GM23338 (cell line): ENCODE measurements at regions not wholly inside any gene's neighbourhood (a gene's known extent, or its start where the extent isn't known, plus 50 kb on each side); places are given as distances from the start of the nearest gene placed in this dataset.

Source experiments
- ATAC-seq: fragments of 200-7000 bp; cut with Tn5 transposase; 3 replicates; pipeline ENCODE4 v1.9.1; 2020
- DNase-seq: peaks from one replicate; pipeline ENCODE4 v3.0.0-alpha.2; 2015; ENCODE audit warnings: low spot score
- H2AFZ ChIP-seq: fragments of 200-600 bp; sonication (generic); 2 replicates; pipeline ENCODE4 v1.8.0; 2016; ENCODE audit warnings: antibody characterized with exemption, mild to moderate bottlenecking, moderate library complexity
- H3F3A ChIP-seq: fragments of 200-600 bp; sonication (generic); replicated peaks from 2 replicates; pipeline ENCODE4 v1.8.0; 2017; ENCODE audit warnings: antibody characterized with exemption, mixed run types, low read depth
- H3K27ac ChIP-seq: fragments of 200-600 bp; sonication (generic); 2 replicates; pipeline ENCODE4 v1.6.1; 2016; ENCODE audit warnings: low read depth
- H3K27me3 ChIP-seq: fragments of 200-600 bp; sonication (generic); 2 replicates; pipeline ENCODE4 v1.8.0; 2016; ENCODE audit warnings: mild to moderate bottlenecking, mixed run types, moderate library complexity; ENCODE audit not compliant: insufficient read depth
- H3K36me3 ChIP-seq: fragments of 200-600 bp; sonication (generic); 2 replicates; pipeline ENCODE4 v1.8.0; 2016; ENCODE audit warnings: mild to moderate bottlenecking; ENCODE audit not compliant: insufficient read depth
- H3K4me1 ChIP-seq: fragments of 200-600 bp; sonication (generic); 2 replicates; pipeline ENCODE4 v1.8.0; 2016; ENCODE audit warnings: mild to moderate bottlenecking, moderate library complexity; ENCODE audit not compliant: insufficient read depth
- H3K4me2 ChIP-seq: fragments of 200-600 bp; sonication (generic); 2 replicates; pipeline ENCODE4 v1.7.1; 2017; ENCODE audit warnings: mixed run types
- H3K4me3 ChIP-seq: fragments of 200-600 bp; sonication (generic); 2 replicates; pipeline ENCODE4 v1.6.1; 2016; ENCODE audit warnings: mixed run types
- H3K79me2 ChIP-seq: fragments of 200-600 bp; sonication (generic); replicated peaks from 2 replicates; pipeline ENCODE4 v1.8.0; 2017; ENCODE audit warnings: mild to moderate bottlenecking; ENCODE audit not compliant: insufficient read depth
- H3K9me2 ChIP-seq: fragments of 200-600 bp; sonication (generic); 2 replicates; pipeline ENCODE4 v1.8.0; 2017; ENCODE audit not compliant: insufficient read depth
- H4K20me1 ChIP-seq: fragments of 200-600 bp; sonication (generic); replicated peaks from 2 replicates; pipeline ENCODE4 v1.8.0; 2017; ENCODE audit warnings: mild to moderate bottlenecking; ENCODE audit not compliant: insufficient read depth
- H3K27ac Mint-ChIP-seq: 2 replicates; pipeline ENCODE4 v1.8.0; 2020; ENCODE audit warnings: inconsistent platforms, mild to moderate bottlenecking, moderate library complexity, mixed read lengths
- H3K27me3 Mint-ChIP-seq: 3 replicates; pipeline ENCODE4 v1.8.0; 2022; ENCODE audit warnings: low read depth, mild to moderate bottlenecking, moderate library complexity, mixed read lengths, inconsistent platforms; ENCODE audit not compliant: insufficient read depth, poor library complexity
- H3K36me3 Mint-ChIP-seq: 3 replicates; pipeline ENCODE4 v1.8.0; 2021; ENCODE audit warnings: low read depth, mild to moderate bottlenecking, inconsistent platforms, moderate library complexity, mixed read lengths
- H3K4me1 Mint-ChIP-seq: 3 replicates; pipeline ENCODE4 v1.8.0; 2020; ENCODE audit warnings: mild to moderate bottlenecking, inconsistent platforms, mixed read lengths
- H3K4me3 Mint-ChIP-seq: 3 replicates; pipeline ENCODE4 v1.8.0; 2021; ENCODE audit warnings: moderate library complexity, mild to moderate bottlenecking, inconsistent platforms, mixed read lengths
- H3K9me3 Mint-ChIP-seq: 3 replicates; pipeline ENCODE4 v1.8.0; 2020; ENCODE audit warnings: moderate library complexity, mild to moderate bottlenecking, inconsistent platforms, mixed read lengths
- CREB1 ChIP-seq: fragments of 250-450 bp; sonication (Bioruptor Pico); IDR thresholded peaks from 2 replicates; pipeline ENCODE4 v1.5.0; 2020; ENCODE audit warnings: low read depth, mild to moderate bottlenecking, moderate library complexity
- EZH2 ChIP-seq: fragments of 200-600 bp; sonication (generic); IDR thresholded peaks from one replicate; pipeline ENCODE4 v1.8.0; 2017; ENCODE audit warnings: antibody characterized with exemption, mild to moderate bottlenecking, low read depth; ENCODE audit not compliant: unreplicated experiment
- EZH2phosphoT487 ChIP-seq: fragments of 200-600 bp; sonication (generic); IDR thresholded peaks from one replicate; pipeline ENCODE4 v1.8.1; 2018; ENCODE audit warnings: antibody characterized with exemption; ENCODE audit not compliant: unreplicated experiment
- JUNB ChIP-seq: IDR thresholded peaks from one replicate; pipeline ENCODE4 v1.6.1; 2016; ENCODE audit warnings: antibody characterized with exemption; ENCODE audit not compliant: unreplicated experiment
- NANOG ChIP-seq: IDR thresholded peaks from 2 replicates; pipeline ENCODE4 v1.6.1; 2016; ENCODE audit warnings: antibody characterized with exemption, borderline replicate concordance
- POLR2AphosphoS5 ChIP-seq: IDR thresholded peaks from 2 replicates; pipeline ENCODE4 v1.6.1; 2016; ENCODE audit warnings: antibody characterized with exemption, low read depth
- REST ChIP-seq: IDR thresholded peaks from one replicate; pipeline ENCODE4 v1.6.1; 2018; ENCODE audit warnings: antibody characterized with exemption; ENCODE audit not compliant: unreplicated experiment
- STAT1 ChIP-seq: IDR thresholded peaks from one replicate; pipeline ENCODE4 v1.6.1; 2016; ENCODE audit warnings: antibody characterized with exemption; ENCODE audit not compliant: unreplicated experiment
- ZNF114 ChIP-seq: fragments of 250-450 bp; sonication (Bioruptor Pico); IDR thresholded peaks from 2 replicates; pipeline ENCODE4 v1.5.0; 2020; ENCODE audit warnings: mild to moderate bottlenecking, moderate library complexity
- TF ChIP-seq, protein P1 (sequence below), 2 experiments: fragments of 200-600 bp in 1 of 2; sonication (generic) in 1 of 2; conservative IDR thresholded peaks; 2 replicates each; pipeline versions ENCODE4 v1.5.1 to v1.6.1; 2016 to 2017; ENCODE audit warnings: antibody characterized with exemption in 2 of 2, low read depth in 2 of 2, mild to moderate bottlenecking in 2 of 2, moderate library complexity in 1 of 2
- TF ChIP-seq, protein P2 (sequence below): fragments of 250-450 bp; sonication (Bioruptor Pico); IDR thresholded peaks from 2 replicates; pipeline ENCODE4 v1.5.0; 2020; ENCODE audit warnings: mild to moderate bottlenecking, moderate library complexity

- Mint-ChIP-seq H3K4me1 (no peaks in the 10 kb centered on the region), H3K4me3 (no peak overlapping the region), H3K9me3 (peaks cover 51% of the 10 kb centered on the region), H3K36me3 (peaks cover 14% of the 10 kb centered on the region), H3K27ac (no peak overlapping the region), H3K27me3 (peaks cover 13% of the 10 kb centered on the region)
- ATAC-seq (no peak), DNase-seq (no peak)
- H2AFZ ChIP-seq: no peak overlapping the region
- H3K27me3 ChIP-seq: no peaks in the 10 kb centered on the region
- H3K79me2 ChIP-seq: no peaks in the 10 kb centered on the region
- no peak overlapping the region for H3K4me3 ChIP-seq
- no peaks in the 10 kb centered on the region for H3F3A ChIP-seq
- no peaks in the 10 kb centered on the region for H3K4me1 ChIP-seq
- TF ChIP-seq JUNB (no peak), EZH2 (no peak), NANOG (no peak), POLR2AphosphoS5 (no peak), STAT1 (no peak)
- no peaks in the 10 kb centered on the region for H3K36me3 ChIP-seq
- H3K4me2 ChIP-seq: no peak overlapping the region
- no peak overlapping the region for H3K27ac ChIP-seq
- no peaks in the 10 kb centered on the region for H4K20me1 ChIP-seq
- H3K9me2 ChIP-seq: no peaks in the 10 kb centered on the region
Measured at GRCh38 chr10:131588704-131589220, 277.2 kb upstream of the TCERG1L start.

DNA sequence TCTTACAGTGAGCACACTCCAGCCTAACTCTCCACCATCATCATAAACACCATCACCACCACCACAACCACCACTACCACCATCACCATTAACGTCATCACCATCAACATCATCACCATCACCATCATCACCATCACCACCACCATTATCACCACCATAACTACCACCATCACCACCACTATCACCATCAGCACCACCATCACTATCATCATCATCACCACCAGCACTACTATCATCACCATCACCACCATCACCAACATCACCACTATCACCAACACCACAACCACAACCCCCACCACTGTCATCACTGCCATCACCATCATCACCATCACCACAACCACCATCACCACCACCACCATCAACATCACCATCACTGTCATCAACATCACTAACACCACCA is 279.0 kb upstream of the TCERG1L start:
- Histone ChIP-seq H3K4me1 (no peaks in the 10 kb centered on the region), H3K4me3 (no peak overlapping the region), H3K79me2 (no peaks in the 10 kb centered on the region), H4K20me1 (no peaks in the 10 kb centered on the region), H3K4me2 (no peak overlapping the region), H2AFZ (no peak overlapping the region), H3K27ac (no peak overlapping the region), H3K27me3 (no peaks in the 10 kb centered on the region), H3K36me3 (no peaks in the 10 kb centered on the region), H3K9me2 (no peaks in the 10 kb centered on the region), H3F3A (no peaks in the 10 kb centered on the region)
- H3K27ac Mint-ChIP-seq: no peak overlapping the region
- peaks cover 35% of the 10 kb centered on the region for H3K9me3 Mint-ChIP-seq
- no peaks in the 10 kb centered on the region for H3K4me1 Mint-ChIP-seq
- peaks cover 11% of the 10 kb centered on the region for H3K27me3 Mint-ChIP-seq
- no peak for ATAC-seq
- H3K4me3 Mint-ChIP-seq: no peak overlapping the region
- H3K36me3 Mint-ChIP-seq: peaks cover 12% of the 10 kb centered on the region
- DNase-seq: no peak
- TF ChIP-seq CREB1 (no peak), JUNB (no peak), STAT1 (no peak), NANOG (no peak), REST (no peak), POLR2AphosphoS5 (no peak), EZH2phosphoT487 (no peak), EZH2 (no peak), ZNF114 (no peak)
- TF ChIP-seq, protein P1, sequence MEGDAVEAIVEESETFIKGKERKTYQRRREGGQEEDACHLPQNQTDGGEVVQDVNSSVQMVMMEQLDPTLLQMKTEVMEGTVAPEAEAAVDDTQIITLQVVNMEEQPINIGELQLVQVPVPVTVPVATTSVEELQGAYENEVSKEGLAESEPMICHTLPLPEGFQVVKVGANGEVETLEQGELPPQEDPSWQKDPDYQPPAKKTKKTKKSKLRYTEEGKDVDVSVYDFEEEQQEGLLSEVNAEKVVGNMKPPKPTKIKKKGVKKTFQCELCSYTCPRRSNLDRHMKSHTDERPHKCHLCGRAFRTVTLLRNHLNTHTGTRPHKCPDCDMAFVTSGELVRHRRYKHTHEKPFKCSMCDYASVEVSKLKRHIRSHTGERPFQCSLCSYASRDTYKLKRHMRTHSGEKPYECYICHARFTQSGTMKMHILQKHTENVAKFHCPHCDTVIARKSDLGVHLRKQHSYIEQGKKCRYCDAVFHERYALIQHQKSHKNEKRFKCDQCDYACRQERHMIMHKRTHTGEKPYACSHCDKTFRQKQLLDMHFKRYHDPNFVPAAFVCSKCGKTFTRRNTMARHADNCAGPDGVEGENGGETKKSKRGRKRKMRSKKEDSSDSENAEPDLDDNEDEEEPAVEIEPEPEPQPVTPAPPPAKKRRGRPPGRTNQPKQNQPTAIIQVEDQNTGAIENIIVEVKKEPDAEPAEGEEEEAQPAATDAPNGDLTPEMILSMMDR (conservative IDR thresholded peaks at IDR 0.05; ENCODE audit: low read depth in 2 of 2): no peak
- TF ChIP-seq, protein P2, sequence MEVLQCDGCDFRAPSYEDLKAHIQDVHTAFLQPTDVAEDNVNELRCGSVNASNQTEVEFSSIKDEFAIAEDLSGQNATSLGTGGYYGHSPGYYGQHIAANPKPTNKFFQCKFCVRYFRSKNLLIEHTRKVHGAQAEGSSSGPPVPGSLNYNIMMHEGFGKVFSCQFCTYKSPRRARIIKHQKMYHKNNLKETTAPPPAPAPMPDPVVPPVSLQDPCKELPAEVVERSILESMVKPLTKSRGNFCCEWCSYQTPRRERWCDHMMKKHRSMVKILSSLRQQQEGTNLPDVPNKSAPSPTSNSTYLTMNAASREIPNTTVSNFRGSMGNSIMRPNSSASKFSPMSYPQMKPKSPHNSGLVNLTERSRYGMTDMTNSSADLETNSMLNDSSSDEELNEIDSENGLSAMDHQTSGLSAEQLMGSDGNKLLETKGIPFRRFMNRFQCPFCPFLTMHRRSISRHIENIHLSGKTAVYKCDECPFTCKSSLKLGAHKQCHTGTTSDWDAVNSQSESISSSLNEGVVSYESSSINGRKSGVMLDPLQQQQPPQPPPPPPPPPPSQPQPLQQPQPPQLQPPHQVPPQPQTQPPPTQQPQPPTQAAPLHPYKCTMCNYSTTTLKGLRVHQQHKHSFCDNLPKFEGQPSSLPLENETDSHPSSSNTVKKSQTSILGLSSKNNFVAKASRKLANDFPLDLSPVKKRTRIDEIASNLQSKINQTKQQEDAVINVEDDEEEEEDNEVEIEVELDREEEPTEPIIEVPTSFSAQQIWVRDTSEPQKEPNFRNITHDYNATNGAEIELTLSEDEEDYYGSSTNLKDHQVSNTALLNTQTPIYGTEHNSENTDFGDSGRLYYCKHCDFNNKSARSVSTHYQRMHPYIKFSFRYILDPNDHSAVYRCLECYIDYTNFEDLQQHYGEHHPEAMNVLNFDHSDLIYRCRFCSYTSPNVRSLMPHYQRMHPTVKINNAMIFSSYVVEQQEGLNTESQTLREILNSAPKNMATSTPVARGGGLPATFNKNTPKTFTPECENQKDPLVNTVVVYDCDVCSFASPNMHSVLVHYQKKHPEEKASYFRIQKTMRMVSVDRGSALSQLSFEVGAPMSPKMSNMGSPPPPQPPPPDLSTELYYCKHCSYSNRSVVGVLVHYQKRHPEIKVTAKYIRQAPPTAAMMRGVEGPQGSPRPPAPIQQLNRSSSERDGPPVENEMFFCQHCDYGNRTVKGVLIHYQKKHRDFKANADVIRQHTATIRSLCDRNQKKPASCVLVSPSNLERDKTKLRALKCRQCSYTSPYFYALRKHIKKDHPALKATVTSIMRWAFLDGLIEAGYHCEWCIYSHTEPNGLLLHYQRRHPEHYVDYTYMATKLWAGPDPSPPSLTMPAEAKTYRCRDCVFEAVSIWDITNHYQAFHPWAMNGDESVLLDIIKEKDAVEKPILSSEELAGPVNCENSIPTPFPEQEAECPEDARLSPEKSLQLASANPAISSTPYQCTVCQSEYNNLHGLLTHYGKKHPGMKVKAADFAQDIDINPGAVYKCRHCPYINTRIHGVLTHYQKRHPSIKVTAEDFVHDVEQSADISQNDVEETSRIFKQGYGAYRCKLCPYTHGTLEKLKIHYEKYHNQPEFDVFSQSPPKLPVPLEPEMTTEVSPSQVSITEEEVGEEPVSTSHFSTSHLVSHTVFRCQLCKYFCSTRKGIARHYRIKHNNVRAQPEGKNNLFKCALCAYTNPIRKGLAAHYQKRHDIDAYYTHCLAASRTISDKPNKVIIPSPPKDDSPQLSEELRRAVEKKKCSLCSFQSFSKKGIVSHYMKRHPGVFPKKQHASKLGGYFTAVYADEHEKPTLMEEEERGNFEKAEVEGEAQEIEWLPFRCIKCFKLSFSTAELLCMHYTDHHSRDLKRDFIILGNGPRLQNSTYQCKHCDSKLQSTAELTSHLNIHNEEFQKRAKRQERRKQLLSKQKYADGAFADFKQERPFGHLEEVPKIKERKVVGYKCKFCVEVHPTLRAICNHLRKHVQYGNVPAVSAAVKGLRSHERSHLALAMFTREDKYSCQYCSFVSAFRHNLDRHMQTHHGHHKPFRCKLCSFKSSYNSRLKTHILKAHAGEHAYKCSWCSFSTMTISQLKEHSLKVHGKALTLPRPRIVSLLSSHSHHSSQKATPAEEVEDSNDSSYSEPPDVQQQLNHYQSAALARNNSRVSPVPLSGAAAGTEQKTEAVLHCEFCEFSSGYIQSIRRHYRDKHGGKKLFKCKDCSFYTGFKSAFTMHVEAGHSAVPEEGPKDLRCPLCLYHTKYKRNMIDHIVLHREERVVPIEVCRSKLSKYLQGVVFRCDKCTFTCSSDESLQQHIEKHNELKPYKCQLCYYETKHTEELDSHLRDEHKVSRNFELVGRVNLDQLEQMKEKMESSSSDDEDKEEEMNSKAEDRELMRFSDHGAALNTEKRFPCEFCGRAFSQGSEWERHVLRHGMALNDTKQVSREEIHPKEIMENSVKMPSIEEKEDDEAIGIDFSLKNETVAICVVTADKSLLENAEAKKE (CRISPR knock-in tag): no peak
